ENCODE measurements at regions not wholly inside any gene's neighbourhood (a gene's known extent, or its start where the extent isn't known, plus 50 kb on each side); places are given as distances from the start of the nearest gene placed in this dataset.

- H3K9me3 ChIP-seq = no peaks in the 10 kb centered on the region
- ATAC-seq = no peak
- no peaks in the 10 kb centered on the region for H3K4me1 ChIP-seq
- TF ChIP-seq POLR2AphosphoS5 (IDR thresholded peaks at IDR 0.05) (no peak), EP300 (IDR thresholded peaks at IDR 0.05) (no peak), POLR2A (IDR thresholded peaks at IDR 0.05) (no peak), CTCF (IDR thresholded peaks at IDR 0.05) (no peak)
- 71% methylated on average over 1 of the region's 2 CpGs; no CpG with 5 or more reads in 1 of the 2 donors for WGBS, 2 donors (ENCODE audit: low coverage in 1 of 2)
- no peaks in the 10 kb centered on the region for H3K36me3 ChIP-seq
- H3K27ac ChIP-seq = no peak overlapping the region
- no peak overlapping the region for H3K4me3 ChIP-seq
- H3K27me3 ChIP-seq = no peaks in the 10 kb centered on the region
Observed at GRCh38 chr13:88000787-88001186, 329.6 kb downstream of the SLITRK5 start.

- Histone ChIP-seq H3K9me3 (no peaks in the 10 kb centered on the region), H3K27me3 (no peaks in the 10 kb centered on the region), H3K4me1 (no peaks in the 10 kb centered on the region), H3K4me3 (no peak overlapping the region), H3K36me3 (no peaks in the 10 kb centered on the region), H3K27ac (no peak overlapping the region)
- WGBS, 2 donors (ENCODE audit: low coverage in 1 of 2) = 60 to 100% methylated on average over 1 of the region's 2 CpGs
- no peak for ATAC-seq
- TF ChIP-seq EP300 (IDR thresholded peaks at IDR 0.05) (no peak), POLR2A (IDR thresholded peaks at IDR 0.05) (no peak), CTCF (IDR thresholded peaks at IDR 0.05) (no peak), POLR2AphosphoS5 (IDR thresholded peaks at IDR 0.05) (no peak)
Observed at GRCh38 chr13:88005188-88005587, 334.0 kb downstream of the SLITRK5 start.

DNA sequence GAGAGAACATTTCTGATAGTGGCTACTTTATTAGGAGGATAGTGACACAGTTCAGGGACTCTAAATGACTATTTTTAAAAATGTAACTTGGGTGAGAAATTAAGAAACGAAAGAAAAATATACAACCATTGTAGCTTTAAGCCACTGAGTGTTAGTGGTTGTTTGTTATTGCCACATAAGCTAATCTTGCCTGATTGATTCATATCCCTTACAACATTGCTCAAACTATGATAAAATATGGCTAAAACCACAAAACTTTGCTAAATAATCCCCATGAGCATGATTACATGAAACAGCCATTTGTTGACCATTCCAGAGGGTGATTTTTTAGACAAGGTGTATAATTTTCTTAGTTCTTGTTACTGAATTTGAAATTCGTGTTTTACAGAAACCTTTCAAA is 343.4 kb downstream of the SLITRK5 start:
- Histone ChIP-seq H3K27ac (no peak overlapping the region), H3K27me3 (no peaks in the 10 kb centered on the region), H3K9me3 (no peaks in the 10 kb centered on the region), H3K4me1 (no peaks in the 10 kb centered on the region), H3K4me3 (no peak overlapping the region), H3K36me3 (no peaks in the 10 kb centered on the region)
- no peak for TF ChIP-seq POLR2A (IDR thresholded peaks at IDR 0.05)
- no peak for ATAC-seq
- WGBS, 2 donors (ENCODE audit: low coverage in 1 of 2) = 64 to 74% methylated on average over 2 of the region's 2 CpGs

DNA sequence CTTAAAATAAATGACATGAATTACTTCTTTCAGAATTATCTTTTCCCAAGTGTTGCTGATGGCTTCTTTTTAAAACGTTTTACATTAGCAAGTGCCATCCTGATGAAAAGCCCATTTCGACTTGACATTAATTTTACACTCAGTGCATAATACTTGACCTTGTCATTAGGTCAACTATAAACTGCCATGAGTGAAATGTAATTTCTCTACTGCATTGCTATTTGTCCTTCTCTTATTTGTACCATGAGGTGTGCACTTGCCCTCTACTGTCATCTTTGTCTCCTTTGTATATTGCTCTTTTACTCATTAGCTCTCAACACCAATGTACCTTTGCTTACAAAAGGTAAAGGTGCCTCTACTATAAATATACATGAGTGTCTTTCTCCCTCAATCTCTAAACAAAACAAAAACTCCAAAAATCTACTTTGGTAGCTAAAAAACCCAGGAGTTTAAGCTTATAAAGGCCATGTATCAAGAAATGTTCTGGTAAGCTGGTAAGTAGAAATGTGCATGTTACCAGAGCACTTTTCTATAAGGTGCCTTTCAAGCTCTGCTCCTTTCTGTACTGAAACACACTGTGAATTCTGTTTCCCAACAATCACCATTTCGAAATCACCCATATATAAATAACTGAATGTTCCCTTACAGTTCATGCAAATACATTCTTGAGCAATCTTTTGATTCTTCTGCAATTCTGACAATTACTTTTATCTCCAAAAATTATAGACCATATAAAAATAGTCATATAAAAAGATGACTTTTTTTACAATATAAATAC is 351.4 kb downstream of the SLITRK5 start:
- H3K4me3 ChIP-seq = no peak overlapping the region
- no peaks in the 10 kb centered on the region for H3K36me3 ChIP-seq
- H3K9me3 ChIP-seq = no peaks in the 10 kb centered on the region
- TF ChIP-seq POLR2AphosphoS5 (IDR thresholded peaks at IDR 0.05) (no peak), EP300 (IDR thresholded peaks at IDR 0.05) (no peak), POLR2A (IDR thresholded peaks at IDR 0.05) (no peak), CTCF (IDR thresholded peaks at IDR 0.05) (no peak)
- WGBS, 2 donors (ENCODE audit: low coverage in 1 of 2) = 36 to 49% methylated on average over 3 of the region's 3 CpGs
- H3K4me1 ChIP-seq = no peaks in the 10 kb centered on the region
- H3K27me3 ChIP-seq = no peaks in the 10 kb centered on the region
- H3K27ac ChIP-seq = no peak overlapping the region
- ATAC-seq = no peak

DNA sequence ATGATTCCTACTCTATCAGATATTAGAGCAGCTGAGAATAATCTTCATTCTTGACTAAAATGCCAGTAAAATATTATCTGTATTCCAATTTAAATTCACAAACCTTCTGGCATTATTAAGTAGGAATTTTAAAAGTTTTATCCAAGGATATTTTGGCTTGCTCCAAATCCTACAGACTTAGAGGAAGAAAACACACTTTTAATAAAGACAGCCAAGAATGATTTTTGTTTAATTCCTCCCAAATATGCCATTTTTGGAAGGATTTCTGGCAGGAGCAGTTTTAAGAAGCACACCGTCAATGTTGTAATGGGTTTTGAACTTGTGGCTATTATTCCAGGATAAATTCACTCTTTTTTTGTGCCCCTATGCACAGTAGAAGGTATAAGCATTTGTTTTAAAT is 355.1 kb downstream of the SLITRK5 start:
- TF ChIP-seq POLR2A (IDR thresholded peaks at IDR 0.05) = no peak
- TF ChIP-seq EP300 (IDR thresholded peaks at IDR 0.05) = no peak
- no peak for TF ChIP-seq CTCF (IDR thresholded peaks at IDR 0.05)
- no peak for TF ChIP-seq POLR2AphosphoS5 (IDR thresholded peaks at IDR 0.05)
- 0 to 8% methylated on average over 1 of the region's 1 CpG for WGBS, 2 donors (ENCODE audit: low coverage in 1 of 2)
- no peak overlapping the region for H3K4me3 ChIP-seq
- H3K27ac ChIP-seq = no peak overlapping the region
- no peak for ATAC-seq
- no peaks in the 10 kb centered on the region for H3K4me1 ChIP-seq
- H3K27me3 ChIP-seq = no peaks in the 10 kb centered on the region
- no peaks in the 10 kb centered on the region for H3K36me3 ChIP-seq
- H3K9me3 ChIP-seq = no peaks in the 10 kb centered on the region

Measured in gastroesophageal sphincter (tissue), 4 donors.